ENCODE measurements at regions not wholly inside any gene's neighbourhood (a gene's known extent, or its start where the extent isn't known, plus 50 kb on each side); places are given as distances from the start of the nearest gene placed in this dataset.

- TF ChIP-seq POLR2A (IDR thresholded peaks at IDR 0.05) (no peak), CTCF (IDR thresholded peaks at IDR 0.05) (no peak), POLR2AphosphoS5 (IDR thresholded peaks at IDR 0.05) (no peak)
These were observed 230.2 kb downstream of the IRX1 start for GRCh38 chr5:3825531-3826451.
